ENCODE measurements at regions not wholly inside any gene's neighbourhood (a gene's known extent, or its start where the extent isn't known, plus 50 kb on each side); places are given as distances from the start of the nearest gene placed in this dataset.

DNA sequence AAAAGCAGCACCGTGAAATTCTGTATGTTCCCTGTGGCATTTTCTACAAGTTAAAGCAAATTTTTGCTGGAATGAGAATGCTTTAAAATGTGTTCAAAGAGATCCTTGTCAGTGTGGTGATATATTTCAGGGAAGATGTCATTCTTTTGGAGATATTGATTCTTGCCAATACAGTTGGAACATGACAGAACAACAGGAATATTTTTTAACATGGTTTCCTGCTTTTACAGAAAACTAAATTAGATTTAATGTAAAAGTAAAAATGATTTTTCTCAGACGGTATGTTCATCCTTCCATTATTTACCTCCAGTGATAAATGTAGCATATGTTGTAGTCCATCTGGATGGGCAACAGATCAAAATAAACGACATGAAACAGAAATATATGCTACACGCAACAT, 474.8 kb downstream of the TMA16 start:
- H3K9me3 Mint-ChIP-seq (ENCODE audit: unreplicated experiment) = no peaks in the 10 kb centered on the region
- TF ChIP-seq, protein P1, sequence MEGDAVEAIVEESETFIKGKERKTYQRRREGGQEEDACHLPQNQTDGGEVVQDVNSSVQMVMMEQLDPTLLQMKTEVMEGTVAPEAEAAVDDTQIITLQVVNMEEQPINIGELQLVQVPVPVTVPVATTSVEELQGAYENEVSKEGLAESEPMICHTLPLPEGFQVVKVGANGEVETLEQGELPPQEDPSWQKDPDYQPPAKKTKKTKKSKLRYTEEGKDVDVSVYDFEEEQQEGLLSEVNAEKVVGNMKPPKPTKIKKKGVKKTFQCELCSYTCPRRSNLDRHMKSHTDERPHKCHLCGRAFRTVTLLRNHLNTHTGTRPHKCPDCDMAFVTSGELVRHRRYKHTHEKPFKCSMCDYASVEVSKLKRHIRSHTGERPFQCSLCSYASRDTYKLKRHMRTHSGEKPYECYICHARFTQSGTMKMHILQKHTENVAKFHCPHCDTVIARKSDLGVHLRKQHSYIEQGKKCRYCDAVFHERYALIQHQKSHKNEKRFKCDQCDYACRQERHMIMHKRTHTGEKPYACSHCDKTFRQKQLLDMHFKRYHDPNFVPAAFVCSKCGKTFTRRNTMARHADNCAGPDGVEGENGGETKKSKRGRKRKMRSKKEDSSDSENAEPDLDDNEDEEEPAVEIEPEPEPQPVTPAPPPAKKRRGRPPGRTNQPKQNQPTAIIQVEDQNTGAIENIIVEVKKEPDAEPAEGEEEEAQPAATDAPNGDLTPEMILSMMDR (IDR thresholded peaks at IDR 0.05; ENCODE audit: unreplicated experiment) = no peak
- BruUV-seq (replicated peaks) = no TSS peak
- H3K27ac Mint-ChIP-seq (ENCODE audit: low read depth, unreplicated experiment) = no peak overlapping the region
- no peak overlapping the region for H3K4me3 Mint-ChIP-seq (ENCODE audit: unreplicated experiment)
- no peaks in the 10 kb centered on the region for H3K4me1 Mint-ChIP-seq (ENCODE audit: insufficient read depth, unreplicated experiment)
- no peaks in the 10 kb centered on the region for H3K36me3 Mint-ChIP-seq (ENCODE audit: insufficient read depth, unreplicated experiment)
- intact Hi-C loops (cut with micrococcal nuclease) = no loop called here
- ChIA-PET CTCF (interaction anchor here (0.6 kb wide), 2 partner anchors 8 to 419 kb away, joined by 3 read pairs; no protein-coding TSS in a partner anchor), POLR2A (no interaction called here)
- no peak for DNase-seq (ENCODE audit: unreplicated experiment)
- no peaks in the 10 kb centered on the region for H3K27me3 Mint-ChIP-seq (ENCODE audit: insufficient read depth, unreplicated experiment)

DNA sequence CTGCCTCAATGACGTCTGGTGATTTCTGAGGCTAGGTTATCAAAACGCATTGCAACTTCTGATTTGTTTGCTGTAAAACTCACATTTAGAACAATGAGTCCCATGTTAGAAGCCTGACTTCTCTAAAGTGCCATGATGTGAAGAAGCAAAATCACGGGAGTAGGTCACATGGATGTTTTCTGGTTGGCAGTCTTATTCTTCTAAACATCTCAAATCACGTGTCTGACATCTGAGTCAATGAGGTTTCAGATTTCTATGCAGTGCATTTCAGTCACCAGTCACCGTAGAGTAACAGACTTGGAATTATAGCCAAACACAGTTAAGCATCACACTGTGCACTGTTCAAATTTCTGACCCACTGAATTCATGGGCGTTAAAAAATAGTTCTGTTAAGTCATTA, 482.1 kb downstream of the TMA16 start:
- Mint-ChIP-seq H3K36me3 (ENCODE audit: insufficient read depth, unreplicated experiment) (no peaks in the 10 kb centered on the region), H3K9me3 (ENCODE audit: unreplicated experiment) (no peaks in the 10 kb centered on the region), H3K4me1 (ENCODE audit: insufficient read depth, unreplicated experiment) (no peaks in the 10 kb centered on the region), H3K27ac (ENCODE audit: low read depth, unreplicated experiment) (no peak overlapping the region), H3K4me3 (ENCODE audit: unreplicated experiment) (no peak overlapping the region), H3K27me3 (ENCODE audit: insufficient read depth, unreplicated experiment) (no peaks in the 10 kb centered on the region)
- no peak for DNase-seq (ENCODE audit: unreplicated experiment)
- no TSS peak for BruUV-seq (replicated peaks)
- CTCF ChIA-PET = no interaction called here
- POLR2A ChIA-PET = interaction anchor here (1.1 kb wide), 1 partner anchor 25 kb away, joined by 4 read pairs; no protein-coding TSS in a partner anchor
- intact Hi-C loops (cut with micrococcal nuclease) = no loop called here
- TF ChIP-seq, protein P1 (IDR thresholded peaks at IDR 0.05; ENCODE audit: unreplicated experiment) = no peak

DNA sequence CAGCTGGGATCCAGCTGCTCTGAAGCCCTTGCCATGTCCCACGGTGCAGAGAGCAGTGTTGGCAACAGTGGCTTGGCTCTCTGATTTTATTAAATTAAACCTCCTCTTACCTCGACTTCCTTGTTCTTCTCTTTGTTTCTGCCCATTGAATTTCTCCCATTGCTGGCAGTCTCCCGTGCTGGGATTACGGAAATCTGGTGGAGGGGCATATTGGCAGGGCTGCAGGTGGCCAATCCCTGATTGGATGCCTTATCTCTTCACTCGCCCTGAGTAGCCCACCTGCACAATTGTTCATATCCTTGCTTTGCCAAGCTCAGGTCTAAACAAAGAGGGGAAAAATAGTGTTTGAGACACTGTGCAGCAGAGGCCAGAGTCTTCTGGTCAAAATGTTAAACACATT, 493.9 kb downstream of the TMA16 start:
- Mint-ChIP-seq H3K9me3 (ENCODE audit: unreplicated experiment) (no peaks in the 10 kb centered on the region), H3K27ac (ENCODE audit: low read depth, unreplicated experiment) (no peak overlapping the region), H3K36me3 (ENCODE audit: insufficient read depth, unreplicated experiment) (no peaks in the 10 kb centered on the region), H3K4me1 (ENCODE audit: insufficient read depth, unreplicated experiment) (no peaks in the 10 kb centered on the region), H3K4me3 (ENCODE audit: unreplicated experiment) (no peak overlapping the region), H3K27me3 (ENCODE audit: insufficient read depth, unreplicated experiment) (no peaks in the 10 kb centered on the region)
- CTCF ChIA-PET = interaction anchor here (0.6 kb wide), 1 partner anchor 88 kb away, joined by 3 read pairs; no protein-coding TSS in a partner anchor
- DNase-seq (ENCODE audit: unreplicated experiment) = no peak
- POLR2A ChIA-PET = interaction anchor here (0.6 kb wide), 1 partner anchor 239 kb away, joined by 4 read pairs; no protein-coding TSS in a partner anchor
- TF ChIP-seq, protein P1 (IDR thresholded peaks at IDR 0.05; ENCODE audit: unreplicated experiment) = no peak
- no TSS peak for BruUV-seq (replicated peaks)
- intact Hi-C loops (cut with micrococcal nuclease) = no loop called here

DNA sequence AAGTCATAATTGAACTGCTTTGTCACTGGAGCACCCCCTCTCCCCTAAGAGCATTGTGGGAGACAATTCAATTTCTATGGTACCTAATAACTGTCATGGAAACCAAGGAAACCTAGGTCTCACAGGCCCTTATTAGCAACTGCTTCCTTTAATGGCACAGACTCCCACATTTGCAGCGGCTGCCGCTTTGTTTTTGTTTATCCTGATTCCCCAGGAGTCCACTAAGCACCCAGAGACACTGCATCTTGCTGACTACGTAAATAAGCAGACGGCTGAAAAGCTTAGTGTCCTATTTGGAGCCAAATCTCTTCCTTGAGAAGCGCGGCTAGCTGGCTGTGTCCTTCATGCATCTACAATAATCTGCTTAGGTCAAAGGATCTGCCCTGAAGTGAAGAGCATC, 494.4 kb downstream of the TMA16 start:
- H3K27me3 Mint-ChIP-seq (ENCODE audit: insufficient read depth, unreplicated experiment) = no peaks in the 10 kb centered on the region
- H3K4me1 Mint-ChIP-seq (ENCODE audit: insufficient read depth, unreplicated experiment) = no peaks in the 10 kb centered on the region
- H3K36me3 Mint-ChIP-seq (ENCODE audit: insufficient read depth, unreplicated experiment) = no peaks in the 10 kb centered on the region
- no peaks in the 10 kb centered on the region for H3K9me3 Mint-ChIP-seq (ENCODE audit: unreplicated experiment)
- POLR2A ChIA-PET = no interaction called here
- intact Hi-C loops (cut with micrococcal nuclease) = no loop called here
- TF ChIP-seq, protein P1 (IDR thresholded peaks at IDR 0.05; ENCODE audit: unreplicated experiment) = no peak
- H3K4me3 Mint-ChIP-seq (ENCODE audit: unreplicated experiment) = no peak overlapping the region
- no peak overlapping the region for H3K27ac Mint-ChIP-seq (ENCODE audit: low read depth, unreplicated experiment)
- no peak for DNase-seq (ENCODE audit: unreplicated experiment)
- BruUV-seq (replicated peaks) = no TSS peak
- CTCF ChIA-PET = interaction anchor here (0.6 kb wide), 1 partner anchor 88 kb away, joined by 3 read pairs; no protein-coding TSS in a partner anchor

All from MCF 10A (cell line).